GM10266 (cell line): ENCODE measurements at regions not wholly inside any gene's neighbourhood (a gene's known extent, or its start where the extent isn't known, plus 50 kb on each side); places are given as distances from the start of the nearest gene placed in this dataset.
"Not testable (repeated sequence)": the region's sequence is repeated elsewhere in the genome, so short reads cannot be mapped to it uniquely, and the experiment has no call there.

Experiments used
- DNase-seq: peaks from one replicate; pipeline ENCODE4 v3.0.0; 2012; ENCODE audit errors: extremely low spot score
- CTCF ChIP-seq: IDR thresholded peaks from 2 replicates; pipeline ENCODE4 v1.5.1; 2012; ENCODE audit warnings: mild to moderate bottlenecking, low read depth; ENCODE audit not compliant: control insufficient read depth, insufficient read depth; ENCODE audit errors: missing control alignments

DNA sequence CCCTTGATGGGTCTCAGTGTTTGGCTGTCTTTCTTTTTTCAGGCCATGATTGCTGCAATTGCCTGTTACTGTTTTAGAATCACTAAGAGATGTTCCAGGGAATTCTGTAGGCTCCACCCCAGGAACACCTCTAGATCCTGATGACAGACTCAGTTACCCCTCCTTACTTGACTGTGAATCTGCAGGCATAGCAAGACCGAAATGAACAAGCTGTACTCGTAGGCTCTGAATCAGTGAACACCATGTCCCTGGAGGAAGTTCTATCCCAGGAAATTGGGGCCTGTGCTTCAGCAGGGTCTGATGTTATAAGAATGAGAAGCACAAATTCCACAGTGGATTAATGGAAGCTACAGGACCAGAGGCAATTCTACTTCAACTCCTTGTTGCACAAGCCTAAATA lies 148.6 kb downstream of the COPS8 start:
- TF ChIP-seq CTCF = no peak

DNA sequence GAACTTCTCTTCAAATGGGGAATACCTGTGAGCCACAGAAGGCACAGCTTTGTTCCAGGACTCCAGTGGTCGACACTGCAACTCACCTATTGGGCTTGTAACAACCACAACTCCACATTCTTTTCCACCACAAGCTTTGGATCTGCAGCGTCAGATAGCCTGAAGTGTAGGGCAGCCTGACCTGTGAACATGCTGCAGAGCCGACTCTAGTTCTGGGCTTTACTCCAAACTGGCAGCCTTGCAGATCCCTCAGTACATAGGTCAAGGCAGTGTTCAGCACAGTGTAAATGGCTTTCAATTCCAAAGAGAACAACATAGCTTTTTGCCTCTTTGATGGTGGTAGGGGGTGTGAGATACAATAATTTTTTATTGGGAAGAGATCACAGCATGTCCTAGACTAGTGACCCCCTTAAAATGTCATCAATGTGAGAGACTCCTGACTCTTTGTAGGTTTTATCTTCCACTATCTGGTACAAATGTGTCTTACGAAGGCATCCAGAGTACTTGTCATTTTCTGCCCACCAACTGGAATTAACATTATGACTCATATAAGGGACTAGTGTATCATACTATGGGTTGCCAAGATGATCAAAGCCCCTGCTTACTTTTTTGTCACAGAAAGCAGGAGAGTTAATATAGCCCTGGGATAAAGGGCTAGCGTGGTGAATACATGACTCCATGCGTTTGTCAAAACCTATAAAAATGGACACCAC lies 149.8 kb downstream of the COPS8 start:
- TF ChIP-seq CTCF = no peak
- no peak for DNase-seq

More for the DNA sequence above, 148.6 kb downstream of the COPS8 start:
- no peak for DNase-seq

- no peak for TF ChIP-seq CTCF
- DNase-seq = no peak
Measured at GRCh38 chr2:237236188-237236587, 150.5 kb downstream of the COPS8 start.

DNA sequence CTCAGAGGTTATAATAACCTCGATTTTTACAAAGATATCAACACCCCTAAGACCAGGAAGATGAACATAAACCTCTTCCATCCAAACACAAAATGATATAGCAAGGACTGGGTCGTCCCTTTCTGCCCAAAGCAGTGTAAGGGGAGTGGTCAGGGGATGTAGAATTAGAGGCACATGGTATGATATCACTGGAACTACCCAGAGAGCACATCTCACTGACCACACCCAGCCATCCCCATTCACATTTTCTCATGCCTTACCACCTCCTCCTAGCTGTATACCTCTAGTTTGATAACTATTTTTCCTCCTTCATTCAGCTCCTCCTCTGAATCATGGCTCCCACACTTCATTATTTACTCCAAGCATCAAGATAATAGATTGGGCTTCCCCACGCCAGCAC lies 152.6 kb downstream of the COPS8 start:
- DNase-seq = no peak
- TF ChIP-seq CTCF = no peak

GRCh38 chr2:237240252-237240651 lies 154.6 kb downstream of the COPS8 start:
- no peak for DNase-seq
- TF ChIP-seq CTCF = no peak

DNA sequence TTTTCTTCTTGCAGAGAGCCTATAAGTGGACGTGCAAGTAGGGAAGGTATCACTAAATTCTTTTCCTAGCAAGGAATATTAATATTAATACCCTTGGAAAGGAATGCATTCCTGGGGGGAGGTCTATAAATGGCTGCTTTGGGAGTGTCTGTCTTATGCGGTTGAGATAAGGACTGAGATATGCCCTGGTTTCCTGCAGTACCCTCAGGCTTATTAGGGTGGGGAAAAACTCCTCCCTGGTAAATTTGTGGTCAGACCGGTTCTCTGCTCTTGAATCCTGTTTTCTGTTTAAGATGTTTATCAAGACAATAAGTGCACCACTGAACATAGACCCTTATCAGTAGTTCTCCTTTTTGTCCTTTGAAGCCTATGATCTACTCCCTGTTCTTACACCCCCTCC lies 155.2 kb downstream of the COPS8 start:
- DNase-seq = not testable (repeated sequence)

- no peak for TF ChIP-seq CTCF
- DNase-seq = no peak
Measured at GRCh38 chr2:237242091-237242536, 156.4 kb downstream of the COPS8 start.

DNA sequence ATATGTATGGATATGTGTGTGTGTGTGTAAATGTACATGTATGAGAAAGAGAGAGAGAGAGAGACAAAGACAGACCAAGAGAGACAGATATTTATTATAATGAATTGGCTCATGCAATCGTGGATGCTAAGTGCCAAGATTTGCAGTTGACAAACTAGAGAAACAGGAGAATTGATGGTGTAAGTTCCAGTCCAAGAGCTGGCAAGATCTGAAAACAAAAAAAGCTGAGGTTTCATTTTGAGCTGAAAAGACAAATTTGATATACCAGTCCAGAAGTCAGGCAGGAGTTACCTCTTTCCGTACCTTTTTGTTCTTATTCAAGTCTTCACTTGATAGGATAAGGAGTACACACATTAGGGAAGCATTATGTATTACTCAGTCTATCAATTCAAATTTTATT lies 157.8 kb downstream of the COPS8 start:
- no peak for TF ChIP-seq CTCF
- DNase-seq = no peak
